ENCODE measurements at regions not wholly inside any gene's neighbourhood (a gene's known extent, or its start where the extent isn't known, plus 50 kb on each side); places are given as distances from the start of the nearest gene placed in this dataset.

DNA sequence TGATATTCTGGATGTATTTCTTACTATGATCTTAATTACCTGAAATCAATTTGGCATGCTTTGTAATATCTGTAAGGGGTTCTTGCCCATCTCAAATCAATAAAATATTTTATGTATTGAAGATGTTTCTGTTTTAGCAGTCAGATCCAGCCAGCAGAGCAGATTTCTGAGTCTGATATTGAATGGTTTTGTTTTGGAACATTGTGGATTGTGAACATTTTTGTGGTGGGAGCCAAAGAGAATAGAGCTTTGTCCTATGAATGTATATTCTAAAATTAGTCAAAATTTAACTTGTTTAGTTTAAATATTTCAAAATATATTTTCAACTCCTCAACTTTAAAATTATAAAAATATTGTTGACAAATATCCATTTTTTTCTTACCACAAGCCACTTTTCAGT is 197.0 kb downstream of the UBE2E3 start:
- TF ChIP-seq, protein P1, sequence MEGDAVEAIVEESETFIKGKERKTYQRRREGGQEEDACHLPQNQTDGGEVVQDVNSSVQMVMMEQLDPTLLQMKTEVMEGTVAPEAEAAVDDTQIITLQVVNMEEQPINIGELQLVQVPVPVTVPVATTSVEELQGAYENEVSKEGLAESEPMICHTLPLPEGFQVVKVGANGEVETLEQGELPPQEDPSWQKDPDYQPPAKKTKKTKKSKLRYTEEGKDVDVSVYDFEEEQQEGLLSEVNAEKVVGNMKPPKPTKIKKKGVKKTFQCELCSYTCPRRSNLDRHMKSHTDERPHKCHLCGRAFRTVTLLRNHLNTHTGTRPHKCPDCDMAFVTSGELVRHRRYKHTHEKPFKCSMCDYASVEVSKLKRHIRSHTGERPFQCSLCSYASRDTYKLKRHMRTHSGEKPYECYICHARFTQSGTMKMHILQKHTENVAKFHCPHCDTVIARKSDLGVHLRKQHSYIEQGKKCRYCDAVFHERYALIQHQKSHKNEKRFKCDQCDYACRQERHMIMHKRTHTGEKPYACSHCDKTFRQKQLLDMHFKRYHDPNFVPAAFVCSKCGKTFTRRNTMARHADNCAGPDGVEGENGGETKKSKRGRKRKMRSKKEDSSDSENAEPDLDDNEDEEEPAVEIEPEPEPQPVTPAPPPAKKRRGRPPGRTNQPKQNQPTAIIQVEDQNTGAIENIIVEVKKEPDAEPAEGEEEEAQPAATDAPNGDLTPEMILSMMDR (IDR thresholded peaks at IDR 0.05): no peak
- TF ChIP-seq POLR2AphosphoS5 (IDR thresholded peaks at IDR 0.05): no peak
